Endothelial cell (in vitro differentiated cells): ENCODE measurements at regions not wholly inside any gene's neighbourhood (a gene's known extent, or its start where the extent isn't known, plus 50 kb on each side); places are given as distances from the start of the nearest gene placed in this dataset.
"Not testable (repeated sequence)": the region's sequence is repeated elsewhere in the genome, so short reads cannot be mapped to it uniquely, and the experiment has no call there.

Experiments used
- DNase-seq: peaks from one replicate; pipeline ENCODE4 v3.0.0; 2021; ENCODE audit warnings: low spot score
- H3K27ac Mint-ChIP-seq: one replicate; pipeline ENCODE4 v1.8.0; 2021; ENCODE audit warnings: mixed read lengths, inconsistent platforms; ENCODE audit not compliant: unreplicated experiment
- H3K27me3 Mint-ChIP-seq: one replicate; pipeline ENCODE4 v1.8.0; 2021; ENCODE audit warnings: mild to moderate bottlenecking, moderate library complexity, mixed read lengths, inconsistent platforms; ENCODE audit not compliant: unreplicated experiment
- H3K36me3 Mint-ChIP-seq: one replicate; pipeline ENCODE4 v1.8.0; 2021; ENCODE audit warnings: mild to moderate bottlenecking, low read depth, mixed read lengths, inconsistent platforms; ENCODE audit not compliant: unreplicated experiment
- H3K4me1 Mint-ChIP-seq: one replicate; pipeline ENCODE4 v1.8.0; 2021; ENCODE audit warnings: mild to moderate bottlenecking, mixed read lengths, inconsistent platforms; ENCODE audit not compliant: unreplicated experiment
- H3K4me3 Mint-ChIP-seq: one replicate; pipeline ENCODE4 v1.8.0; 2021; ENCODE audit warnings: mild to moderate bottlenecking, mixed read lengths, inconsistent platforms; ENCODE audit not compliant: unreplicated experiment
- H3K9me3 Mint-ChIP-seq: one replicate; pipeline ENCODE4 v1.8.0; 2021; ENCODE audit warnings: mixed read lengths, inconsistent platforms; ENCODE audit not compliant: unreplicated experiment
- TF ChIP-seq, protein P1 (sequence below): fragments of 200-600 bp; sonication (generic); IDR thresholded peaks from one replicate; pipeline ENCODE4 v1.5.0; 2021; ENCODE audit warnings: antibody characterized with exemption; ENCODE audit not compliant: unreplicated experiment

DNA sequence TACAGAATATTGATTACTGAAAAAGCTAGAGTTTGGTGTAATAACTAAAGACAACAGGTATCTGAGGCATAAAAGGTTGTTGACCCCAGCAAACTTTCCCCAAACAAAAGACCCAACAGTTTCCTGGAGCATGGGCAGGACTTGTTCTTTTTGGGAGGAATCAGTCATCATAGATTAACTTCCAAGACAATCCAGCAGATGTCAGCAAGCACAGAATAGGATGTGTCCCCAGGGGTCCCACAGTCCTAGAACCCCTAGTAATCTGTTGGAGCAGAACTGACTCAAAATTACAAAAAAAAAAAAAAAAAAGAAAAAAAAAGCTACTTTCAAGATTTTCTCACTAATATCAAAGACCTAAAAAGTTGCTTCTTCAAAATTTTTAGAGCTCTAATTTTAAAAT is 564.7 kb upstream of the SLC39A10 start:
- DNase-seq, result no peak
- Mint-ChIP-seq H3K27ac (no peak overlapping the region), H3K36me3 (no peaks in the 10 kb centered on the region), H3K4me1 (no peaks in the 10 kb centered on the region), H3K4me3 (no peak overlapping the region), H3K9me3 (no peaks in the 10 kb centered on the region), H3K27me3 (peaks cover 4% of the 10 kb centered on the region)
- TF ChIP-seq, protein P1, sequence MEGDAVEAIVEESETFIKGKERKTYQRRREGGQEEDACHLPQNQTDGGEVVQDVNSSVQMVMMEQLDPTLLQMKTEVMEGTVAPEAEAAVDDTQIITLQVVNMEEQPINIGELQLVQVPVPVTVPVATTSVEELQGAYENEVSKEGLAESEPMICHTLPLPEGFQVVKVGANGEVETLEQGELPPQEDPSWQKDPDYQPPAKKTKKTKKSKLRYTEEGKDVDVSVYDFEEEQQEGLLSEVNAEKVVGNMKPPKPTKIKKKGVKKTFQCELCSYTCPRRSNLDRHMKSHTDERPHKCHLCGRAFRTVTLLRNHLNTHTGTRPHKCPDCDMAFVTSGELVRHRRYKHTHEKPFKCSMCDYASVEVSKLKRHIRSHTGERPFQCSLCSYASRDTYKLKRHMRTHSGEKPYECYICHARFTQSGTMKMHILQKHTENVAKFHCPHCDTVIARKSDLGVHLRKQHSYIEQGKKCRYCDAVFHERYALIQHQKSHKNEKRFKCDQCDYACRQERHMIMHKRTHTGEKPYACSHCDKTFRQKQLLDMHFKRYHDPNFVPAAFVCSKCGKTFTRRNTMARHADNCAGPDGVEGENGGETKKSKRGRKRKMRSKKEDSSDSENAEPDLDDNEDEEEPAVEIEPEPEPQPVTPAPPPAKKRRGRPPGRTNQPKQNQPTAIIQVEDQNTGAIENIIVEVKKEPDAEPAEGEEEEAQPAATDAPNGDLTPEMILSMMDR, result no peak

DNA sequence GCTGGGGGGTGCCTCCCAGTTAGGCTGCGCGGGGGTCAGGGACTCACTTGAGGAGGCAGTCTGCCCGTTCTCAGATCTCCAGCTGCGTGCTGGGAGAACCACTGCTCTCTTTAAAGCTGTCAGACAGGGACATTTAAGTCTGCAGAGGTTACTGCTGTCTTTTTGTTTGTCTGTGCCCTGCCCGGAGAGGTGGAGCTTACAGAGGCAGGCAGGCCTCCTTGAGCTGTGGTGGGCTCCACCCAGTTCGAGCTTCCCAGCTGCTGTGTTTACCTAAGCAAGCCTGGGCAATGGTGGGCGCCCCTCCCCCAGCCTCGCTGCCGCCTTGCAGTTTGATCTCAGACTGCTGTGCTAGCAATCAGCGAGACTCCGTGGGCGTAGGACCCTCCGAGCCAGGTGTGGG is 584.2 kb upstream of the SLC39A10 start:
- not testable (repeated sequence) for H3K4me3 Mint-ChIP-seq, DNase-seq, H3K36me3 Mint-ChIP-seq, H3K4me1 Mint-ChIP-seq, H3K9me3 Mint-ChIP-seq, H3K27ac Mint-ChIP-seq, H3K27me3 Mint-ChIP-seq

DNA sequence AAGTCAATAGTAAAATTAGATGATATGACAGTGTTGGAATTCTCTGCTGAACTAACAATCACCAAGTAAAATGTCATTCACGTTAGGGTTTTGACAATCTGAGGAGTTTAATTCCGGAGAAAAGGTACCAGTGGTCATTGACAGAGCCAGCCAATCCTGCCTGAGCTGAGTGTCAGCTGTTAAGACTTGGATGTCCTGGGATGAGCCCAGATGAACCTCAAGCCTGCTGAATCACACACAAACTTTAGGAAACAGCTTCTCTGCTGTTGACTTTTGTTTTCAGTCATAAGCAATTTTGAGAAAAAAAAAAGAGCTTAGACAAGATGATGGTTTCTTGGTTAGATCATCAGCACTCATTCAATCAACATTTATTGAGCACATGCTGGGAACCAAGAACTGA is 600.0 kb upstream of the SLC39A10 start:
- no peak overlapping the region for H3K4me3 Mint-ChIP-seq
- no peaks in the 10 kb centered on the region for H3K9me3 Mint-ChIP-seq
- DNase-seq, result no peak
- peaks cover 1% of the 10 kb centered on the region for H3K27me3 Mint-ChIP-seq
- no peaks in the 10 kb centered on the region for H3K36me3 Mint-ChIP-seq
- TF ChIP-seq, protein P1, result no peak
- no peak overlapping the region for H3K27ac Mint-ChIP-seq
- H3K4me1 Mint-ChIP-seq, result no peaks in the 10 kb centered on the region

DNA sequence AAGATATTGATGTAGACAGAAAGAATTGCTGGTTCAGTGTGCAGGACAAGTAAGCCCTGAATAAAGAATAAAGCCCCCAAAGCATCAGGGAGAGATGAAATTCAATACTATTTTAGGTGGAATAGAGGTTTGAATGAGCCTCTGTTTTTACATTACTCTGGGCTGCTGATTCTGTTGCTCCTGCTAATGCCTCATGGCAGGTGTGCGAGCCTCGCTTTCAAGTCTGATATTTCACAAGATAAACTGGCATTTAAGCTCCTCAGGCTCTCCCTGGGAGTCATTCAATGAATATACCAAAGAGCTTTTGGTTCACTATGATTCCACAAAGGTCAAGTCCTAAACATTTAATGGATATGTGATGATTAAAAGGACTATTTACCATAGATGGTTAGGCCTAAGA is 601.0 kb upstream of the SLC39A10 start:
- Mint-ChIP-seq H3K4me1 (no peaks in the 10 kb centered on the region), H3K4me3 (no peak overlapping the region), H3K9me3 (no peaks in the 10 kb centered on the region), H3K27me3 (peaks cover 1% of the 10 kb centered on the region), H3K27ac (no peak overlapping the region), H3K36me3 (no peaks in the 10 kb centered on the region)
- TF ChIP-seq, protein P1, result no peak
- DNase-seq, result no peak

DNA sequence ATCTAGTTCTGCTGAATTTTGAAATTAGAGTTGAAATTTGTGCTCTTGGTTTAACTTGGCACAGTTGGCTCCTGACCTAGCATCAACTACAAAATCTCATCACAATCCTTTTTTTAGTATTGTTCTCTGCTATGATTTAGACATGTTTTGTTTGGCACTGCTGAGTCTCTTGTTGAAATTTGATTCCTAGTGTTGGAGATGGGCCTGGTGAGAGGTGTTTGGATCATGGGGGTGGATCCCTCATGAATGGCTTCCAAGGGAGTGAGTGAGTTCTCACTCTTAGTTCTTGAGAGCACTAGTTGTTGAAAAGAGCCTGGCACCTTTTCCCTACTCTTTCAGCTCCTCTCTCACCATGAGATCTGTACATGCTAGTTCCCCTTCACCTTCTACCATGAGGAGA is 605.6 kb upstream of the SLC39A10 start:
- peaks cover 1% of the 10 kb centered on the region for H3K27me3 Mint-ChIP-seq
- no peaks in the 10 kb centered on the region for H3K4me1 Mint-ChIP-seq
- TF ChIP-seq, protein P1, result no peak
- no peak for DNase-seq
- no peaks in the 10 kb centered on the region for H3K9me3 Mint-ChIP-seq
- H3K4me3 Mint-ChIP-seq, result no peak overlapping the region
- H3K36me3 Mint-ChIP-seq, result no peaks in the 10 kb centered on the region
- no peak overlapping the region for H3K27ac Mint-ChIP-seq
